ENCODE measurements at regions not wholly inside any gene's neighbourhood (a gene's known extent, or its start where the extent isn't known, plus 50 kb on each side); places are given as distances from the start of the nearest gene placed in this dataset.

- TF ChIP-seq, protein P1, sequence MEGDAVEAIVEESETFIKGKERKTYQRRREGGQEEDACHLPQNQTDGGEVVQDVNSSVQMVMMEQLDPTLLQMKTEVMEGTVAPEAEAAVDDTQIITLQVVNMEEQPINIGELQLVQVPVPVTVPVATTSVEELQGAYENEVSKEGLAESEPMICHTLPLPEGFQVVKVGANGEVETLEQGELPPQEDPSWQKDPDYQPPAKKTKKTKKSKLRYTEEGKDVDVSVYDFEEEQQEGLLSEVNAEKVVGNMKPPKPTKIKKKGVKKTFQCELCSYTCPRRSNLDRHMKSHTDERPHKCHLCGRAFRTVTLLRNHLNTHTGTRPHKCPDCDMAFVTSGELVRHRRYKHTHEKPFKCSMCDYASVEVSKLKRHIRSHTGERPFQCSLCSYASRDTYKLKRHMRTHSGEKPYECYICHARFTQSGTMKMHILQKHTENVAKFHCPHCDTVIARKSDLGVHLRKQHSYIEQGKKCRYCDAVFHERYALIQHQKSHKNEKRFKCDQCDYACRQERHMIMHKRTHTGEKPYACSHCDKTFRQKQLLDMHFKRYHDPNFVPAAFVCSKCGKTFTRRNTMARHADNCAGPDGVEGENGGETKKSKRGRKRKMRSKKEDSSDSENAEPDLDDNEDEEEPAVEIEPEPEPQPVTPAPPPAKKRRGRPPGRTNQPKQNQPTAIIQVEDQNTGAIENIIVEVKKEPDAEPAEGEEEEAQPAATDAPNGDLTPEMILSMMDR (IDR thresholded peaks at IDR 0.05) = no peak
- TF ChIP-seq EZH2 (IDR thresholded peaks at IDR 0.05) (no peak), EZH2phosphoT487 (IDR thresholded peaks at IDR 0.05) (no peak)
Measured at GRCh38 chr9:21708260-21708711, 94.2 kb upstream of the MTAP start.
